Astrocyte (in vitro differentiated cells and primary cell): ENCODE measurements at regions not wholly inside any gene's neighbourhood (a gene's known extent, or its start where the extent isn't known, plus 50 kb on each side); places are given as distances from the start of the nearest gene placed in this dataset.

Experiments
- DNase-seq: peaks from one replicate; pipeline ENCODE4 v3.0.0-alpha.2; 2010; ENCODE audit warnings: low read depth
- FAIRE-seq: peaks from 2 replicates; lab custom pipeline; 2011; peaks lifted over from hg19 to GRCh38; lab: Jason Lieb, UNC
- H2AFZ ChIP-seq: 2 replicates; pipeline ENCODE4 v1.6.0; 2012; ENCODE audit warnings: low read depth, low read length, inconsistent platforms
- H3K27ac ChIP-seq: 2 replicates; pipeline ENCODE4 v1.5.1; 2011; ENCODE audit warnings: low read depth, low read length, inconsistent platforms
- H3K27me3 ChIP-seq: 2 replicates; pipeline ENCODE4 v1.6.0; 2011; ENCODE audit warnings: low read length, inconsistent platforms; ENCODE audit not compliant: insufficient read depth
- H3K36me3 ChIP-seq: 2 replicates; pipeline ENCODE4 v1.5.1; 2011; ENCODE audit warnings: low read length, inconsistent platforms; ENCODE audit not compliant: insufficient read depth
- H3K4me1 ChIP-seq: 2 replicates; pipeline ENCODE4 v1.5.1; 2011; ENCODE audit warnings: low read length, inconsistent platforms; ENCODE audit not compliant: insufficient read depth
- H3K4me2 ChIP-seq: 2 replicates; pipeline ENCODE4 v1.6.0; 2012; ENCODE audit warnings: low read length, inconsistent platforms
- H3K4me3 ChIP-seq: 2 replicates; pipeline ENCODE4 v1.5.1; 2011; ENCODE audit warnings: low read depth, mild to moderate bottlenecking, low read length, inconsistent platforms; ENCODE audit not compliant: insufficient read depth
- H3K79me2 ChIP-seq: 2 replicates; pipeline ENCODE4 v1.6.0; 2012; ENCODE audit warnings: mild to moderate bottlenecking, low read length, inconsistent platforms; ENCODE audit not compliant: insufficient read depth
- H3K9ac ChIP-seq: 2 replicates; pipeline ENCODE4 v1.6.0; 2012; ENCODE audit warnings: mild to moderate bottlenecking, low read length, inconsistent platforms
- H3K9me3 ChIP-seq: 2 replicates; pipeline ENCODE4 v1.5.1; 2012; ENCODE audit warnings: low read depth, mild to moderate bottlenecking, low read length, inconsistent platforms; ENCODE audit not compliant: insufficient read depth
- H4K20me1 ChIP-seq: 2 replicates; pipeline ENCODE4 v1.6.0; 2012; ENCODE audit warnings: low read length, inconsistent platforms; ENCODE audit not compliant: insufficient read depth
- H3K27ac Mint-ChIP-seq: one replicate; pipeline ENCODE4 v1.8.0; 2021; ENCODE audit warnings: mild to moderate bottlenecking, mixed read lengths; ENCODE audit not compliant: unreplicated experiment
- H3K27me3 Mint-ChIP-seq: one replicate; pipeline ENCODE4 v1.8.0; 2021; ENCODE audit warnings: low read depth, mixed read lengths; ENCODE audit not compliant: unreplicated experiment
- H3K36me3 Mint-ChIP-seq: one replicate; pipeline ENCODE4 v1.8.0; 2021; ENCODE audit warnings: low read depth, mixed read lengths; ENCODE audit not compliant: unreplicated experiment
- H3K4me1 Mint-ChIP-seq: one replicate; pipeline ENCODE4 v1.8.0; 2021; ENCODE audit warnings: low read depth, mixed read lengths; ENCODE audit not compliant: unreplicated experiment
- H3K4me3 Mint-ChIP-seq: one replicate; pipeline ENCODE4 v1.8.0; 2021; ENCODE audit warnings: mild to moderate bottlenecking, moderate library complexity, mixed read lengths; ENCODE audit not compliant: unreplicated experiment
- H3K9me3 Mint-ChIP-seq: one replicate; pipeline ENCODE4 v1.8.0; 2021; ENCODE audit warnings: mild to moderate bottlenecking, mixed read lengths; ENCODE audit not compliant: unreplicated experiment
- EZH2 ChIP-seq: IDR thresholded peaks from 2 replicates; pipeline ENCODE4 v1.6.1; 2012; ENCODE audit warnings: mild to moderate bottlenecking, low read length, inconsistent platforms; ENCODE audit not compliant: insufficient read depth
- TF ChIP-seq, protein P1 (sequence below): IDR thresholded peaks from 2 replicates; pipeline ENCODE4 v1.5.1; 2011; ENCODE audit warnings: low read depth, mild to moderate bottlenecking, inconsistent platforms, low read length, moderate library complexity; ENCODE audit not compliant: insufficient read depth

DNA sequence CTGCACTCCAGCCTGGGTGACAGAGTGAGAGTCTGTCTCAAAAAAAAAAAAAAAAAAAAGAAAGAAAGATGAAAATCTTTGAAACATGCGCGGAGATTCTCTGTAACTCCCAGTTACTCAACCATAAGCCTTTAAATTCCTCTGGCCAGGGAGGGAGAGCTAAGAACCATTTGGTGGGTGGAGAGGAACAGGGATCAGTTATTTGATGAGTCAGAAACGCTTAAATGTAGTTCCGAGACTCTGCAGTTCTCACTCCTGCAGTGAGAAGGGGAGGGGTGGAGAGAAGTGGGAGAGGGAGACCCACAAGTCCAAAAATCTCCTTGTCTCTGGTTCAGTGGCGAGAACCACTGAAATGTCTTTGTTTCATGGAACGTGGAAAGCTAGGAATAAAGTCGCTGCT, 266.7 kb downstream of the SOX9 start:
- H3K27ac ChIP-seq: peak overlapping the region; percentile 62
- peak overlapping the region; percentile 34 for H3K9ac ChIP-seq
- H3K36me3 Mint-ChIP-seq: no peaks in the 10 kb centered on the region
- H3K36me3 ChIP-seq: no peaks in the 10 kb centered on the region
- H3K9me3 Mint-ChIP-seq: peaks cover 2% of the 10 kb centered on the region
- no peaks in the 10 kb centered on the region for H4K20me1 ChIP-seq
- H3K27me3 Mint-ChIP-seq: no peaks in the 10 kb centered on the region
- H3K27ac Mint-ChIP-seq: peak overlapping the region; percentile 41
- H3K4me2 ChIP-seq: peak overlapping the region; percentile 45
- H3K4me3 ChIP-seq: no peak overlapping the region
- no peak overlapping the region for H3K4me3 Mint-ChIP-seq
- FAIRE-seq (no peak), DNase-seq (peak; percentile 96)
- no peak for TF ChIP-seq EZH2
- TF ChIP-seq, protein P1, sequence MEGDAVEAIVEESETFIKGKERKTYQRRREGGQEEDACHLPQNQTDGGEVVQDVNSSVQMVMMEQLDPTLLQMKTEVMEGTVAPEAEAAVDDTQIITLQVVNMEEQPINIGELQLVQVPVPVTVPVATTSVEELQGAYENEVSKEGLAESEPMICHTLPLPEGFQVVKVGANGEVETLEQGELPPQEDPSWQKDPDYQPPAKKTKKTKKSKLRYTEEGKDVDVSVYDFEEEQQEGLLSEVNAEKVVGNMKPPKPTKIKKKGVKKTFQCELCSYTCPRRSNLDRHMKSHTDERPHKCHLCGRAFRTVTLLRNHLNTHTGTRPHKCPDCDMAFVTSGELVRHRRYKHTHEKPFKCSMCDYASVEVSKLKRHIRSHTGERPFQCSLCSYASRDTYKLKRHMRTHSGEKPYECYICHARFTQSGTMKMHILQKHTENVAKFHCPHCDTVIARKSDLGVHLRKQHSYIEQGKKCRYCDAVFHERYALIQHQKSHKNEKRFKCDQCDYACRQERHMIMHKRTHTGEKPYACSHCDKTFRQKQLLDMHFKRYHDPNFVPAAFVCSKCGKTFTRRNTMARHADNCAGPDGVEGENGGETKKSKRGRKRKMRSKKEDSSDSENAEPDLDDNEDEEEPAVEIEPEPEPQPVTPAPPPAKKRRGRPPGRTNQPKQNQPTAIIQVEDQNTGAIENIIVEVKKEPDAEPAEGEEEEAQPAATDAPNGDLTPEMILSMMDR: no peak
- no peak overlapping the region for H2AFZ ChIP-seq
- H3K9me3 ChIP-seq: no peaks in the 10 kb centered on the region
- H3K4me1 Mint-ChIP-seq: peaks cover 54% of the 10 kb centered on the region
- no peaks in the 10 kb centered on the region for H3K27me3 ChIP-seq
- H3K79me2 ChIP-seq: no peaks in the 10 kb centered on the region
- peaks cover 62% of the 10 kb centered on the region for H3K4me1 ChIP-seq

DNA sequence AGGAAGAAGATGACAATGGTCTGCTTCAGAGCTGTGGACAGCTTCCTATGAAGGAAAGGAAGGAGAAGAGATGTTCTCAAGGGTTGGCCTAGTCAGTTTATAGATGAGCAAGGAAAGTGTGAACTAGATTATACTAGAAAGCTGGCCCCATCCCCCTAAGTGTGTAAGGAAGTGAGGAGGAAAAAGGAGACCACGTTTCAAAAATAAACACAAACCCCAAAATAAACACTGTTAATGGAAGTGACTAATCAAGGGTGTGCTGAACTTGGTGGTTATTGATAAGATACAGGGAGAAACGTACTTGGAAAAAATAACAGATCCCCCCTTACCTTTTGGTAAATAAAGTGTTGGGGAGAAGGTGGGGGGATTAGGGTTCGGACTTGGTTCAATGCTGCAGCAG, 267.1 kb downstream of the SOX9 start:
- no peaks in the 10 kb centered on the region for H3K27me3 Mint-ChIP-seq
- Histone ChIP-seq H3K9me3 (no peaks in the 10 kb centered on the region), H3K27ac (peak overlapping the region; percentile 62), H4K20me1 (no peaks in the 10 kb centered on the region), H3K36me3 (no peaks in the 10 kb centered on the region), H3K4me2 (peak overlapping the region; percentile 45), H3K4me1 (peaks cover 63% of the 10 kb centered on the region), H2AFZ (no peak overlapping the region), H3K9ac (peak overlapping the region; percentile 34), H3K79me2 (no peaks in the 10 kb centered on the region), H3K4me3 (no peak overlapping the region), H3K27me3 (no peaks in the 10 kb centered on the region)
- no peak for FAIRE-seq
- H3K4me3 Mint-ChIP-seq: no peak overlapping the region
- DNase-seq: no peak
- peak overlapping the region; percentile 41 for H3K27ac Mint-ChIP-seq
- H3K4me1 Mint-ChIP-seq: peaks cover 55% of the 10 kb centered on the region
- H3K36me3 Mint-ChIP-seq: no peaks in the 10 kb centered on the region
- peaks cover 2% of the 10 kb centered on the region for H3K9me3 Mint-ChIP-seq
- TF ChIP-seq EZH2: no peak
- TF ChIP-seq, protein P1: no peak

DNA sequence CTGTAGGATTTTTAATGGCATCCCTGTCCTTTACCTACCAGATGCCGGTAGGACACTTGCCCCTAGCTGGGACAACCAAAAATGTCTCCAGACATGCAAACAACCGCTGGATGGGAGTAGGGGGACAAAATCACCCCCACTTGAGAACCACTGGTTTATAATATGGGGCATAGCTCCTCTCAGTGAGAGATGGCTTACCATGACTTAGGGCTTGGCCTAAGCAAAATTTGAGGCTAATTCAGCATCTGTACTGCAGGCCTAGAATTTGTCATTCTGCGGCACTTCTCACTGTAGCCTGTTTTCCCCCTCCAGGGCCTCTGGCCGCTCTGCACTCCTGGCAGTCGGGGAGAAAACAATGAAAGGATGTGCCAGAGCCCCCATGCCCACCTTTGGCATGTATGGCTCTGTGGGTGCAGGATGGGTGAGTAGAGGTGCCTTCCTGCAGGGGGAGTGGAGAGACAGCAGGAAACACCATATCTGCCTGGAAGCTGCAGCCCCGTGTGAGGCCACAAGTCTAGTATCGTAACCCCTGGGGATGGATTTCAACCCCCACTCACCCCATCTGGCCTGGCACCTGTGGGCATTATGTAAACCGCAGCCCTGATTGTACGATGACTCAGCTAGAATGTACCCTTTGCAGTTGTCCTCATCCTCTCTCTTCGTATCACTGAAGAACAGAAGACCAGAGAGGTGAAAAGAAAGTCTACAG, 268.1 kb downstream of the SOX9 start:
- Mint-ChIP-seq H3K4me1 (peaks cover 64% of the 10 kb centered on the region), H3K36me3 (no peaks in the 10 kb centered on the region), H3K4me3 (no peak overlapping the region), H3K27ac (no peak overlapping the region), H3K9me3 (peaks cover under 1% of the 10 kb centered on the region), H3K27me3 (no peaks in the 10 kb centered on the region)
- Histone ChIP-seq H3K4me1 (peaks cover 69% of the 10 kb centered on the region), H3K79me2 (no peaks in the 10 kb centered on the region), H3K36me3 (no peaks in the 10 kb centered on the region), H2AFZ (no peak overlapping the region), H4K20me1 (no peaks in the 10 kb centered on the region), H3K9ac (no peak overlapping the region), H3K27me3 (no peaks in the 10 kb centered on the region), H3K4me2 (no peak overlapping the region), H3K27ac (no peak overlapping the region), H3K9me3 (no peaks in the 10 kb centered on the region), H3K4me3 (no peak overlapping the region)
- DNase-seq: no peak
- no peak for FAIRE-seq
- TF ChIP-seq, protein P1: no peak
- no peak for TF ChIP-seq EZH2
